Smooth muscle cell (in vitro differentiated cells): ENCODE measurements at regions not wholly inside any gene's neighbourhood (a gene's known extent, or its start where the extent isn't known, plus 50 kb on each side); places are given as distances from the start of the nearest gene placed in this dataset.

Experiments used
- DNase-seq: peaks from one replicate; lab custom pipeline; 2025; ENCODE audit not compliant: unreplicated experiment; lab: John Stamatoyannopoulos, UW
- H2AFZ ChIP-seq: fragments of 200-600 bp; sonication (generic); 2 replicates; pipeline ENCODE4 v1.6.0; 2016; ENCODE audit warnings: antibody characterized with exemption, low read depth, mild to moderate bottlenecking
- H3F3A ChIP-seq: fragments of 200-600 bp; sonication (generic); 2 replicates; pipeline ENCODE4 v1.6.0; 2017; ENCODE audit warnings: antibody characterized with exemption, low read depth
- H3K27ac ChIP-seq: fragments of 200-600 bp; sonication (generic); 2 replicates; pipeline ENCODE4 v1.5.1; 2016; ENCODE audit warnings: low read depth, mild to moderate bottlenecking
- H3K27me3 ChIP-seq: fragments of 200-600 bp; sonication (generic); 2 replicates; pipeline ENCODE4 v1.6.1; 2016; ENCODE audit warnings: low read depth, mild to moderate bottlenecking
- H3K36me3 ChIP-seq: fragments of 200-600 bp; sonication (generic); 2 replicates; pipeline ENCODE4 v1.5.1; 2016; ENCODE audit warnings: low read depth
- H3K4me1 ChIP-seq: fragments of 200-600 bp; sonication (generic); 2 replicates; pipeline ENCODE4 v1.5.1; 2016; ENCODE audit warnings: low read depth
- H3K4me2 ChIP-seq: fragments of 200-600 bp; sonication (generic); 2 replicates; pipeline ENCODE4 v1.6.0; 2016; ENCODE audit warnings: mild to moderate bottlenecking
- H3K4me3 ChIP-seq: fragments of 200-600 bp; sonication (generic); 2 replicates; pipeline ENCODE4 v1.5.1; 2016; ENCODE audit warnings: mild to moderate bottlenecking
- H3K79me2 ChIP-seq: fragments of 200-600 bp; sonication (generic); 2 replicates; pipeline ENCODE4 v1.6.0; 2016; ENCODE audit warnings: low read depth, mild to moderate bottlenecking
- H3K9ac ChIP-seq: fragments of 200-600 bp; sonication (generic); 2 replicates; pipeline ENCODE4 v1.6.0; 2016; ENCODE audit warnings: low read depth
- H3K9me3 ChIP-seq: fragments of 200-600 bp; sonication (generic); replicated peaks from 2 replicates; pipeline ENCODE4 v1.5.1; 2016; ENCODE audit warnings: low read depth
- H4K20me1 ChIP-seq: fragments of 200-600 bp; sonication (generic); 2 replicates; pipeline ENCODE4 v1.6.0; 2016; ENCODE audit warnings: low read depth
- CTCF ChIP-seq: fragments of 200-600 bp; sonication (generic); IDR thresholded peaks from 2 replicates; pipeline ENCODE4 v1.5.1; 2017; ENCODE audit warnings: borderline replicate concordance, mild to moderate bottlenecking, antibody characterized with exemption; ENCODE audit not compliant: insufficient read depth, poor library complexity, severe bottlenecking
- WGBS: methylation state at CpG from one replicate; pipeline ENCODE4 v1.1.7; 2016; ENCODE audit warnings: low lambda C conversion rate; 5-methylcytosine and 5-hydroxymethylcytosine counted together

DNA sequence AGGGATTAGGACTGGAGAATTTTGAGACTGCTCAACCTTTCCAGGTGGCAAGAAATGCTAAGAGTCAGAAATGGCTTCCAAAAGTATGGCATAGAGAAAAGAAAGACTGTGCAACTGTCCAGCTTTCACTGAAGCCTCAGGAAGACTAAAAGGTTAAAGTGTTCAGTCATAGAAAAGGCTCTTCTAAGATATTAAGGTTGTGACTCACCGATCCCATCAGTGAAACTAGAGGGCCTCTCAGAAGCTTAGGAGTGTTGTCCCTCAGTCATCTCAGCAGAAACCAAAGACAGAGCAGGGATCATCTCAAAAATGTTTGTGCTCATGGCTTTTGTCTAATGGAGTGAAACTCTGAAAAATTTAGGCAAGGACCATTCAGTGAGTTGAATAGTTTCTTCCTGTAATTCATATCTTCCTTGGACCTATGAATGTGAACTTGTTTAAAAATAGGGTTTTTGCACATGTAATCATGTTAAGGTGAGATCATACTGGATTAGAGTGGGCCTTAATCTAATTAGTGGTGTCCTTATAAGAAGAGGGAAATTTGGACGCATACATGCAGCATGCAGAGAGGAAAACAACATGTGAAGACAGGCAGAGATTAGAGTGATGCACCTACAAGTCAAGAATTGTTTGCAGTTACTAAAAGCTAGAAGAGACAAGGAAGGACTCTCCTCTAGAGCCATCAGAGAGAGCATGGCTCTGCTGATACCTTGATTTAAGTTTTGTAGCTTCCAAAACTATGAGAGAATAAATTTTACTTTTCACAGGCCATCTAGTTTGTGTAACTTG, 71.3 kb downstream of the RPE65 start:
- no peak overlapping the region for H2AFZ ChIP-seq
- peak overlapping the region; percentile 62 for H3K4me2 ChIP-seq

GRCh38 chr1:68377098-68377497, 72.7 kb downstream of the RPE65 start:
- H4K20me1 ChIP-seq = no peaks in the 10 kb centered on the region
- H3K27me3 ChIP-seq = no peaks in the 10 kb centered on the region
- WGBS = 88% methylated on average over 3 of the region's 3 CpGs
- no peak overlapping the region for H3K9ac ChIP-seq
- H3K4me1 ChIP-seq = peaks cover 12% of the 10 kb centered on the region
- H3K36me3 ChIP-seq = no peaks in the 10 kb centered on the region
- H3F3A ChIP-seq = no peaks in the 10 kb centered on the region
- no peak overlapping the region for H3K4me3 ChIP-seq
- no peak overlapping the region for H3K4me2 ChIP-seq
- H2AFZ ChIP-seq = no peak overlapping the region
- DNase-seq = no peak
- H3K79me2 ChIP-seq = no peaks in the 10 kb centered on the region
- H3K27ac ChIP-seq = no peak overlapping the region
- H3K9me3 ChIP-seq = no peaks in the 10 kb centered on the region
- TF ChIP-seq CTCF = no peak

More for the DNA sequence above, 71.3 kb downstream of the RPE65 start:
- Histone ChIP-seq H3K79me2 (no peaks in the 10 kb centered on the region), H3K4me3 (no peak overlapping the region), H3K27me3 (no peaks in the 10 kb centered on the region), H3F3A (no peaks in the 10 kb centered on the region), H3K36me3 (no peaks in the 10 kb centered on the region), H4K20me1 (no peaks in the 10 kb centered on the region), H3K9me3 (no peaks in the 10 kb centered on the region), H3K27ac (peak overlapping the region; percentile 80), H3K4me1 (peaks cover 12% of the 10 kb centered on the region), H3K9ac (no peak overlapping the region)
- no peak for TF ChIP-seq CTCF
- WGBS = 39% methylated on average over 2 of the region's 2 CpGs
- no peak for DNase-seq

DNA sequence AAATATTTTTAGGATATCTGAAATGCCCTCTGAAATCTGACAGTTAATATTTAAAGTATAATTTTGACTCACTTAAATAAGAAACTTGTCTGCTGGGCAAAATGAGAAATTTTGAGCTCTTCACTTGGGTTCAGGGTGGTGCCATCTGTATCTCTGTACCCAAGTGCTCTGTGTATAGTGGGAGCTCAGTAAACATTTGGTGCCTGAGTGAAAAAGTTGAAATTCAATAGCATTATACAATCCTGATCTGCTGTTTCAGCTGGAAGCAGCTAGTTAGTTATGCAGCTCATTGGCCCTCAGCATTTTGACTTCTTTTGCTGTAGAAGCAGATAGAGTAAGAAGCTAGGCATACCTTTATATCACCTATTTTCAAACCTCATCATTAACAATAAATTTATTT, 73.3 kb downstream of the RPE65 start:
- H3K79me2 ChIP-seq = no peaks in the 10 kb centered on the region
- H2AFZ ChIP-seq = no peak overlapping the region
- H3K4me1 ChIP-seq = peaks cover 12% of the 10 kb centered on the region
- no peak overlapping the region for H3K9ac ChIP-seq
- H3K9me3 ChIP-seq = no peaks in the 10 kb centered on the region
- DNase-seq = no peak
- H3K27ac ChIP-seq = no peak overlapping the region
- H4K20me1 ChIP-seq = no peaks in the 10 kb centered on the region
- no peak overlapping the region for H3K4me2 ChIP-seq
- no peaks in the 10 kb centered on the region for H3K36me3 ChIP-seq
- TF ChIP-seq CTCF = no peak
- no peak overlapping the region for H3K4me3 ChIP-seq
- H3K27me3 ChIP-seq = no peaks in the 10 kb centered on the region
- no peaks in the 10 kb centered on the region for H3F3A ChIP-seq

DNA sequence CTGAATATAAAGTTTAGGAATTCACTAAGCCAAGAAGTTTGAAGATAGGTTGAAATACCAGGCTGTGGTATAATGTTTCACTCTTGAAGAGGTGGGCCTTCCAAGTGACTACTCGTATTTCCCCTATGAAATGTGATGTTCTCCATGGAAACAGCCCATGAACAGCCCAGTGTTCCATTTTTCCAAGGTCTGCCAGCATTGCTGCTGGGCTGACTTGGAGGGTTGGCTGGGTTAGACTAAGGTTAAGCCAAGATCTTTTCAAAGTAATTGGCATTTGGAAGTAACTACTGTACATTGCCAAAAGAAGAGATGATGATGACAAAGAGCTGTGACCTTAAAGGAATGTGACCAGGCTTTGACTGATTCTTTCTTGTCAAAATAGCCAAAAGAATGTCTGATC, 73.8 kb downstream of the RPE65 start:
- Histone ChIP-seq H3K79me2 (no peaks in the 10 kb centered on the region), H3K4me1 (peaks cover 12% of the 10 kb centered on the region), H4K20me1 (no peaks in the 10 kb centered on the region), H3K4me3 (no peak overlapping the region), H3K27me3 (no peaks in the 10 kb centered on the region), H3F3A (no peaks in the 10 kb centered on the region), H3K9me3 (no peaks in the 10 kb centered on the region), H3K9ac (no peak overlapping the region), H3K27ac (no peak overlapping the region), H3K36me3 (no peaks in the 10 kb centered on the region), H3K4me2 (no peak overlapping the region), H2AFZ (no peak overlapping the region)
- no peak for TF ChIP-seq CTCF
- DNase-seq = no peak
- 95% methylated on average over 1 of the region's 1 CpG for WGBS
